NCI-H748 treated with DMSO at 0.1 percent for 48 hours (cell line): ENCODE measurements at regions not wholly inside any gene's neighbourhood (a gene's known extent, or its start where the extent isn't known, plus 50 kb on each side); places are given as distances from the start of the nearest gene placed in this dataset.
"Not testable (repeated sequence)": the region's sequence is repeated elsewhere in the genome, so short reads cannot be mapped to it uniquely, and the experiment has no call there.

Experiments used
- DNase-seq: peaks from one replicate; lab custom pipeline; 2025; lab: John Stamatoyannopoulos, UW

GRCh38 chr3:6704817-6705216, 156.1 kb upstream of the GRM7 start:
- DNase-seq: not testable (repeated sequence)

- no peak for DNase-seq
Observed at GRCh38 chr3:6706777-6707176, 154.1 kb upstream of the GRM7 start.

GRCh38 chr3:6709178-6709577, 151.7 kb upstream of the GRM7 start:
- no peak for DNase-seq

- no peak for DNase-seq
Observed at GRCh38 chr3:6714962-6715361, 146.0 kb upstream of the GRM7 start.

GRCh38 chr3:6716420-6716819, 144.5 kb upstream of the GRM7 start:
- DNase-seq: no peak

GRCh38 chr3:6717026-6717943, 143.6 kb upstream of the GRM7 start:
- DNase-seq: no peak

- DNase-seq: no peak
Observed at GRCh38 chr3:6719999-6720398, 140.9 kb upstream of the GRM7 start.

GRCh38 chr3:6721491-6721890, 139.4 kb upstream of the GRM7 start:
- no peak for DNase-seq

GRCh38 chr3:6723205-6723604, 137.7 kb upstream of the GRM7 start:
- no peak for DNase-seq

- DNase-seq: no peak
Observed at GRCh38 chr3:6726811-6727210, 134.1 kb upstream of the GRM7 start.

GRCh38 chr3:6732807-6733206, 128.1 kb upstream of the GRM7 start:
- no peak for DNase-seq

- DNase-seq: no peak
Observed at GRCh38 chr3:6733699-6734394, 127.1 kb upstream of the GRM7 start.

GRCh38 chr3:6734395-6734746, 126.5 kb upstream of the GRM7 start:
- DNase-seq: no peak

- no peak for DNase-seq
Observed at GRCh38 chr3:6736836-6737629, 123.9 kb upstream of the GRM7 start.

- no peak for DNase-seq
Observed at GRCh38 chr3:6737630-6738029, 123.3 kb upstream of the GRM7 start.

- DNase-seq: no peak
Observed at GRCh38 chr3:6739288-6739687, 121.6 kb upstream of the GRM7 start.

GRCh38 chr3:6743067-6743720, 117.7 kb upstream of the GRM7 start:
- no peak for DNase-seq

- DNase-seq: no peak
Observed at GRCh38 chr3:6746443-6746842, 114.5 kb upstream of the GRM7 start.

- DNase-seq: no peak
Observed at GRCh38 chr3:6747017-6747416, 113.9 kb upstream of the GRM7 start.

GRCh38 chr3:6750782-6751181, 110.1 kb upstream of the GRM7 start:
- DNase-seq: peak; percentile 81

GRCh38 chr3:6753536-6753935, 107.4 kb upstream of the GRM7 start:
- DNase-seq: no peak
